Ectodermal cell (in vitro differentiated cells): ENCODE measurements at regions not wholly inside any gene's neighbourhood (a gene's known extent, or its start where the extent isn't known, plus 50 kb on each side); places are given as distances from the start of the nearest gene placed in this dataset.

Experiments used
- H3K27ac ChIP-seq: 2 replicates; pipeline ENCODE4 v1.7.0; 2013; ENCODE audit warnings: mild to moderate bottlenecking, low read depth, low read length; ENCODE audit not compliant: insufficient read depth, poor library complexity, severe bottlenecking
- H3K27me3 ChIP-seq: 2 replicates; pipeline ENCODE4 v1.7.0; 2013; ENCODE audit warnings: mild to moderate bottlenecking, low read length; ENCODE audit not compliant: insufficient read depth, control insufficient read depth, poor library complexity, severe bottlenecking
- H3K36me3 ChIP-seq: one replicate; pipeline ENCODE4 v1.7.0; 2013; ENCODE audit warnings: low read length; ENCODE audit not compliant: control insufficient read depth, insufficient read depth
- H3K4me1 ChIP-seq: one replicate; pipeline ENCODE4 v1.7.0; 2013; ENCODE audit warnings: low read length; ENCODE audit not compliant: control insufficient read depth, insufficient read depth
- H3K4me3 ChIP-seq: 2 replicates; pipeline ENCODE4 v1.7.0; 2013; ENCODE audit warnings: low read depth, low read length, control low read depth; ENCODE audit not compliant: insufficient read depth
- H3K9me3 ChIP-seq: 2 replicates; pipeline ENCODE4 v1.7.0; 2013; ENCODE audit warnings: mild to moderate bottlenecking, low read length, moderate library complexity; ENCODE audit not compliant: control insufficient read depth
- WGBS, 2 experiments: methylation state at CpG; one replicate each; pipeline ENCODE4 v1.1.7; 2013; ENCODE audit warnings: missing lambda C conversion rate in 2 of 2; 5-methylcytosine and 5-hydroxymethylcytosine counted together

GRCh38 chr17:65459677-65460347, 101.6 kb downstream of the AXIN2 start:
- Histone ChIP-seq H3K9me3 (no peaks in the 10 kb centered on the region), H3K4me3 (no peak overlapping the region), H3K27ac (no peak overlapping the region), H3K36me3 (no peaks in the 10 kb centered on the region), H3K27me3 (no peaks in the 10 kb centered on the region), H3K4me1 (peaks cover 18% of the 10 kb centered on the region)
- 48 to 50% methylated on average over 15 of the region's 15 CpGs for WGBS, 2 experiments

GRCh38 chr17:65457635-65458257, 103.7 kb downstream of the AXIN2 start:
- Histone ChIP-seq H3K36me3 (no peaks in the 10 kb centered on the region), H3K4me1 (peaks cover 18% of the 10 kb centered on the region)
- WGBS, 2 experiments, result 92 to 94% methylated on average over 11 of the region's 11 CpGs

GRCh38 chr17:65457183-65457582, 104.3 kb downstream of the AXIN2 start:
- Histone ChIP-seq H3K4me3 (no peak overlapping the region), H3K36me3 (no peaks in the 10 kb centered on the region), H3K4me1 (peaks cover 18% of the 10 kb centered on the region), H3K27me3 (no peaks in the 10 kb centered on the region), H3K27ac (no peak overlapping the region), H3K9me3 (no peaks in the 10 kb centered on the region)
- WGBS, 2 experiments, result 85 to 91% methylated on average over 3 of the region's 3 CpGs

More at GRCh38 chr17:65457635-65458257, 103.7 kb downstream of the AXIN2 start:
- no peak overlapping the region for H3K4me3 ChIP-seq
- H3K9me3 ChIP-seq, result no peaks in the 10 kb centered on the region
- no peaks in the 10 kb centered on the region for H3K27me3 ChIP-seq
- no peak overlapping the region for H3K27ac ChIP-seq

- Histone ChIP-seq H3K4me3 (no peak overlapping the region), H3K9me3 (no peaks in the 10 kb centered on the region), H3K27me3 (no peaks in the 10 kb centered on the region), H3K4me1 (peaks cover 18% of the 10 kb centered on the region), H3K27ac (no peak overlapping the region), H3K36me3 (no peaks in the 10 kb centered on the region)
- 73 to 75% methylated on average over 7 of the region's 7 CpGs for WGBS, 2 experiments
These were observed 104.9 kb downstream of the AXIN2 start for GRCh38 chr17:65456368-65457151.

- Histone ChIP-seq H3K27ac (no peak overlapping the region), H3K4me1 (peaks cover 18% of the 10 kb centered on the region), H3K36me3 (no peaks in the 10 kb centered on the region), H3K4me3 (no peak overlapping the region), H3K27me3 (no peaks in the 10 kb centered on the region), H3K9me3 (no peaks in the 10 kb centered on the region)
- 61% methylated on average over 7 of the region's 7 CpGs for WGBS, 2 experiments
These were observed 105.5 kb downstream of the AXIN2 start for GRCh38 chr17:65455972-65456343.

- no peaks in the 10 kb centered on the region for H3K36me3 ChIP-seq
- H3K27ac ChIP-seq, result no peak overlapping the region
- H3K9me3 ChIP-seq, result no peaks in the 10 kb centered on the region
- no peaks in the 10 kb centered on the region for H3K27me3 ChIP-seq
- 85 to 89% methylated on average over 9 to 11 of the region's 11 CpGs for WGBS, 2 experiments
- H3K4me3 ChIP-seq, result no peak overlapping the region
- peaks cover 18% of the 10 kb centered on the region for H3K4me1 ChIP-seq
These were observed 106.1 kb downstream of the AXIN2 start for GRCh38 chr17:65455154-65455971.

- 62 to 73% methylated on average over 3 to 4 of the region's 4 CpGs for WGBS, 2 experiments
- Histone ChIP-seq H3K27ac (no peak overlapping the region), H3K4me1 (peaks cover 9% of the 10 kb centered on the region), H3K9me3 (no peaks in the 10 kb centered on the region), H3K4me3 (no peak overlapping the region), H3K27me3 (no peaks in the 10 kb centered on the region), H3K36me3 (no peaks in the 10 kb centered on the region)
These were observed 108.1 kb downstream of the AXIN2 start for GRCh38 chr17:65453204-65453931.

GRCh38 chr17:65449495-65449894, 112.0 kb downstream of the AXIN2 start:
- Histone ChIP-seq H3K4me3 (no peak overlapping the region), H3K27ac (no peak overlapping the region), H3K9me3 (no peaks in the 10 kb centered on the region), H3K4me1 (no peaks in the 10 kb centered on the region), H3K36me3 (no peaks in the 10 kb centered on the region), H3K27me3 (peaks cover 5% of the 10 kb centered on the region)
- WGBS, 2 experiments, result 60 to 65% methylated on average over 4 of the region's 4 CpGs

- H3K27ac ChIP-seq, result no peak overlapping the region
- no peaks in the 10 kb centered on the region for H3K36me3 ChIP-seq
- H3K9me3 ChIP-seq, result no peaks in the 10 kb centered on the region
- WGBS, 2 experiments, result 0% methylated on average over 1 of the region's 2 CpGs; no CpG with 5 or more reads in 1 of the 2 experiments
- H3K27me3 ChIP-seq, result peaks cover 5% of the 10 kb centered on the region
- H3K4me3 ChIP-seq, result no peak overlapping the region
- peaks cover 5% of the 10 kb centered on the region for H3K4me1 ChIP-seq
These were observed 113.6 kb downstream of the AXIN2 start for GRCh38 chr17:65447823-65448222.
